HG03060 (cell line): ENCODE measurements at regions not wholly inside any gene's neighbourhood (a gene's known extent, or its start where the extent isn't known, plus 50 kb on each side); places are given as distances from the start of the nearest gene placed in this dataset.

Experiments used
- ATAC-seq: cut with Tn5 transposase; IDR thresholded peaks from one replicate; pipeline ENCODE4 v1.9.1; 2021; ENCODE audit warnings: low read depth, moderate number of reproducible peaks; ENCODE audit not compliant: unreplicated experiment

DNA sequence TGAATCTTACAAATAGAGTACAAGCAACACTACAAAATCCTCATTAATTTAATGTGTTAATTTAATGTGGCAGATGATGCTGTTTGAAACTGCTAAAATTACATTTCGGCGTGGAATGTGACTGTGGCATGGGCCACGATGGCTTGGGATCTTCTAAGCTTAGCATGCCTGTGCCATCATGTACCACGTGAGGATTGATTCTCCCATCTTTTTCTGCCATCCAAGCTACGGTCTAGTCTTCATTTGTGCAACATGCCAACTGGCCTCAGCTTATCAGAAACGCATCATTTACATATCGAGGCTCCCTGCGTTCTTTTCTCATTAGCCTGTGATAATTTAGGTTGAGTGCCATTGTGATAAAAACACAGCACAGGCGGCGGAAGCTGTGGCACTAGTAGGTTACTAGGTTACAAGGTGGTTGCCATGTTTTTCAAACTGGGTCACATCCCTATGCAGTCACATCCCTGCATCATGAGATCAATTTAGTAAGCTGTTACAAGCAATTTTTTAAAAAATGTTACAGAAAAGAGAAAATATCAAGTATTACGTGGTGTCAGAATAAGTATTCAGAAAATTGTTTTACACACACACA, 189.9 kb upstream of the RBPJ start:
- no peak for ATAC-seq

DNA sequence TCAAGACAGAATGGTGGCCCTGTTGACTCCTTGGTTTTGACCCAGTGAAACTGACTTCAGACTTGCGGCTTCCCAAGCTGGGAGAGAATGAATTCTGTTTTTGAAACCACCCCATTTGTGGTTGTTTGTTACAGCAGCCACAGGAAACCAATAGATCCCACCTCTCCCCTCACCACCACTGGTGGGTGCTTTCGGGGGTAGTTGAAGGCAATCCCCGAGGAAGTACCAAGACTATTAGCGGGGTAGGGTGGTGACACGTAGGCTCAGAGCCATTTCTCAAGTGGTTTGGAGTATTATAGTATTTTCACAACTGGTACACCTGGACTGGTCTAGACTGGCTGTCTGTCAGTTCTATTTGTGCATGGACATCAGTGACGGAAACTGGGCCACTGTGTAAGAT, 189.1 kb upstream of the RBPJ start:
- ATAC-seq: no peak

DNA sequence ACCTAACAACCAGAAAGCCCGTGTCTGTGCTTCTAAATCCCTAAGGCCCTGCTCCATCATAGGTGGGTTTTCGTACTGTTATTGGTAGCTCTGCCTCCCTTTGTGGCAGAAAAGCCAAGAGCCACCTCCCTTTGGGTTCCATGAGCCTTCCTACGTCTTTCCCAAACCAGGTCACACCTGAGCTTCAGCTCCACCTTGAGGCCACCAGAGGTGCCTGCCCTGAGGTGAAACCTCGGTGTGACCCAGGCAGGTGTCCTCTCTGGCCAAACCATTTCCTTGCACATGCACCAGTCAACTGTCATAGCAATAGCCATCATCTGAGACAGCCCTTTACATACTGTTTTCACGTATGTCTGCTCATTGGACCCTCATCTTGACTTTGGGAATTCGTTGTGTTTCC, 188.0 kb upstream of the RBPJ start:
- no peak for ATAC-seq

DNA sequence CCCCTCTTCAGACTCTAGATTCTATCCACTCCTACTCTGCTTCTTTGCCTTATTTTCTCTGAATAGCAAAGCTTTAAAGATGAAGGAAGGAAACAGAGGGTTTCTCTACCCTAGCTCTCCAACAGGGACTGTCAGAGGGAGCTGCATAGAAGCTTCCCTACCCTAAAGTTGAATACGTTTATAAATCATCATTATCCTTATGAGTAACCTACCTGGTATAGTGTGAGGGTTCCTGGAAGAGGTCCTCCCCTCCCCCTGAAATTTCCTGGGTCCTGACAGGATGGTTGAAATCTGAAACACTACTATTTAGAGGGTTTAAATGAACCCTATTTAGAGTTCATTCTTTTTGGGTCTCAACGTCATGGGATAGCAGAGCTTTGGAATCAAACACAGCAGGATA, 187.0 kb upstream of the RBPJ start:
- no peak for ATAC-seq

DNA sequence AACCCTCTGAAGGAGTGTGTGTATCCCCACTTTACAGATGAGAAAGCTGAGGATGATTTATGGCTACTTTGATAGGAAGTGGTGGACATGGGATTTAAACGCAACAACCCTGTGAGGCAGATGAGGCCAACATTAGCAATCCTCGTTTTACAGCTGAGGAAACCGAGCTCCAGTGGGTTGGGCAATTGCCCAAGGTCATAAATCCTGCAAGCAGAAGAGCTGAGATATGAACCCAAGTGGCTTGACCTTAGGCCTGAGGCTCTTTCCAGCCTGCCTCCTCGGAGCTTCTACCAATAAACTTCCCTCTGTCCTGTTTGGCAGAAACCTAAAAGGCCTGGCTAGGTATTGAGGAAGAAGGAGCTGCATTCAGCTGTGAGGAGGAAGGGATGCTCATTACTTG, 185.5 kb upstream of the RBPJ start:
- ATAC-seq: no peak

DNA sequence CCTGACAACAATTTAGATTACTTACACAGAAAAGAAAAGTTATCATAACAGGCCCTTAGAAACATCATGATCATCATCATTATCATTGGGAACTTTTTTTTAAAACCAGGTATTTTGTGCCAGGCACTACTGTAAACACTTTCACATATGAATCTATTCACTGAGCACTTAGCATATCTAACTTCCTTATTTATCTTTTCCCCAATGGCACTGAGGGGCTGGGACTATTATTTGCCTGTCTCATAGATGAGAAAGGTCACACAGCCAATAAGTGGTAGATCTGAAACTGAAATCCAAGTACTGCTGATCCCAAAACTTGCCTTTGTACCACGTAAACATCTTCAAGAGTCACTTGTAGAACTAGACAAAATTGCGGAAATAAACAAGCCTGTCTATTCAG, 184.2 kb upstream of the RBPJ start:
- ATAC-seq: no peak

DNA sequence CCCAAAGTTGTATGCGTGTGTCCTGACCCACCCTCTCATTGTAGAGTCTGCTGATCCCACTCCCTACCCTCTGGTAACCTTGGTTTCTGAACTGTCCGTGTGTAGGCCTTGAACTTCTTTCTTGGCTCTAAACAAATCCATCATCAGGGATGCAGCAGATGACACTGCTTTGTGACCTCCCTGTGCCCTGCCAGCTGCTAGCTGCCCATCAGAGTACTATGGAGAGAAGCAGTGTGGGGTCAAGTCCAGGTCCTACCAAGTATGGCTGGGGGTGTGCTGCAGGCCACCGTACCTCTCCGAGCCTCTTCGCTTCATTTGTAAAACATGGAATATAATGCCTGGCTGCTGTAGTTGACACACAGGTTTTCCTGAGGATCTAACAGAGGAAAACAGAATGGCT, 183.5 kb upstream of the RBPJ start:
- no peak for ATAC-seq

DNA sequence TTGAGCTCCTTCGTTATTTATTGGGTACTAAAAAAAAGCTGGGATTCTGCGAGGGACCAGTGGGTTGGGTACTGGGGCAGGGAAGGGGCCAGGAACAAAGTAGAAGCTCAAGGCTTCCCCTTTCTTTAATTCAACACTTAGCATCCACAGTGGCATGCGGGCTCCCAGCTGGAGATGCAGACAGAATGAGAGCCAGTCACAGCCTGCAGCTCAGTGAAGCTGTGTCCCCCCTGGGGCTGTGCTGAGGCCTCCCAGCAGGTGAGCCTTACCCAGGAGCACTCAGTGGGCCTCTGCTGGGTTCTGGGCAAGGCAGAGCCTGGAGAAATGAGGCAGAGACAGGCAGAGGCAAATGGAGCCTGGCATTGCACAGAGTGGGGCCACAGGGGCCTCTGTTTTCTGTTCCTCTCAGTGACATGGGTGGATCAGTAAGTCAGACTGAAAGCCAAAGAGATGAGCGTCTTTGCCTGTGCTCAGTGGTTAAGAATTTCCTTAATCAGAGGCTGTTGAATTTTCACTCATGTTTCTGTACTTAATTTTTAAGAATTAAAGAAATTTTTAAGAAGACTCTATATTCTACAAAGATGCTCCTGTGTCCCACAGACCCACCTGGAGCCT, 181.4 kb upstream of the RBPJ start:
- no peak for ATAC-seq

DNA sequence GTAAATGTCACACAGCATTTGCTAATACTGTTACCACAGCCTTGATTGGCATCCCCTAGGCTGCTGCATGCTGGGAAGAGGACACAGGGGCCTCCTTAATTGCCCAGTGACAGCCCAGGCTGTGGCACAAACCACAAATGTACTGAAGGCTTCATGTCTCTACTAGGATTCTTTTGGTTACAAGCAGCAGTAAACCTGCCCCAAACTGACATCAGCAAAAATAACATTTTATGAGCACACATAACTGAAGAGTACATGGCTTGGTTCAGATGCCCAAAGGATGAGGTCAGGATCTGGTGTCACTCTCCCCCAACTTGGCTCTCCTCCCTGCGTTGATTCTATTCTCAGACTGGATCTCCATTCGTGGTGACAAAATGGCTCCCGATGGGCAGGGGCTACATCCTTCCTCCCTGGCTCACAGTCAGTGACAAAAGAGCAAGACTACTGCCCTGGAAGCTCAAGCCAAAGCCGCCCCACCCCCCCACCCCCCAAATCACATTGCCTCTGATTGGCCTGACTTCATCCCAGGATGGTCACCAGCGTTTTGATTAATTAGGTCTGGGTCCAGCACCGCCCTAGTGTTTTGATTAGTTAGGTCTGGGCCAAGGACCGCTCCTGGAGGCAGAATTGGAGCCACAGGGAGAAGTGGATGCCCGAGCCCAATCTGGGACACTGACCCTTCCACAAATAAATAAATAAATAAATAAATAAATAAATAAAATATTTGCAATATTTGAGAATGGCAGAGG, 180.5 kb upstream of the RBPJ start:
- ATAC-seq: no peak

DNA sequence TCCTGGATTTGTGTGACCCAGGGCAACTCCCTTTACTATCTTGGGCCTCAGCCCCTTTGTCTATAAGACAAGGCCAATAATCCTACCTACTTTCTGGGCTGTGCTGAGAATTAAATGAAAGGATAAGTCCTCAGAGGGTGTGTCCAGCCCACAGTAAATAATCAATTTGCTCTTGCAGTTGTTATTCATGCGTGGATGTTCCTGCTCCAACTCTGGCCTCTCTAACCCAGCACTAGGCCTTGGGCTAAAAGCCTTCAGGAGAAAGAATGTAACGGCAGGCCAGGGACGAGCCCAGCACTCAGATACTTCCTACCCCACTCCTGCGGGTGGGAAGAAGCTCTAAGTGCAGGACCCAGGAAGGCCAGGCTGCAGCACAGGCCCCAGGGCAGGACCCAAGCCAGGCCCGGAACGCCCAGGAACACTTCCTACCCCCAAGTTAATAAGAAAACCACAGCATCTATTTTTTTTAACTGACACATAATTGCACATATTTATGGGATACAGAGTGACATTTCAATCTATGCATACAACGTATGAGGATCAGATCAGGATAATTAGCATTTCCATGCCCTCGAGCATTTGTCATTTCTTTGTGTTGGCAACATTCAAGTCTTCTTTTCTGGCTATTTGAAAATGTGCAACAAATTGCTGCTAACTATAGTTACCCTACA, 179.6 kb upstream of the RBPJ start:
- ATAC-seq: no peak

DNA sequence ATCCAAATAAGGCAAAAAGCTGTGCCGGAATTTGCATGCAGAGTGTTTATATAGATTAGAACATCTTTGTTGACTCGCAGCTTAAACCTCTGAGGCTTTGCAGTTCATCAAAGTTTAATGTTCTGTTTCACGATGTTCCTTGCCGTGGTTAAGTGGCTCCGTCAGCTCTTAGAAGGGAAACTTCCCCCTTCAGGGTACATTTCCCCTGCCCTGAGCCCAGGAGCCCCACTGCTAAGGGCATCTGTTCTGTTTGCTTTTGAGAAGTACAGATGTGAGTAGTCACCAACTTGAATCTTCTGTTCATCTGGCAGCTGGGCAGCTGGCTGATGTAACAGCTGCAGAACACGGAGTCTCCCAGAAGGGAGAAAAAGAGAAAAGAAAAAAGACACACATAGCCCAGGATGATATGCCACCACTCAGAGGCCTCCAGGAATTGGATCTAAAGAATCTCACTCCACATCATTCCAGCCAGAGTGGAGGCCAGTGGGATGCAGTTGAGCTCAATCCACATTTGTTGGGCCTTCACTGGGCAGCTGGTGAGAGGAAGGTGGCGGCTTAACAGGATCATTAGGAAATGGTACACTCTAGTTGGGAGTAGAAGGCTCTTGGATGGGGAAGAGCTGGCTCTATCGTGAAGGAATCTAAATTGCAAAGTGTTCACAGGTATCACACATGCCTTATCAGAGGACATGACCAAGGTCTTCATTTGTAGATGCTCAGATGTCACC, 178.7 kb upstream of the RBPJ start:
- ATAC-seq: no peak

DNA sequence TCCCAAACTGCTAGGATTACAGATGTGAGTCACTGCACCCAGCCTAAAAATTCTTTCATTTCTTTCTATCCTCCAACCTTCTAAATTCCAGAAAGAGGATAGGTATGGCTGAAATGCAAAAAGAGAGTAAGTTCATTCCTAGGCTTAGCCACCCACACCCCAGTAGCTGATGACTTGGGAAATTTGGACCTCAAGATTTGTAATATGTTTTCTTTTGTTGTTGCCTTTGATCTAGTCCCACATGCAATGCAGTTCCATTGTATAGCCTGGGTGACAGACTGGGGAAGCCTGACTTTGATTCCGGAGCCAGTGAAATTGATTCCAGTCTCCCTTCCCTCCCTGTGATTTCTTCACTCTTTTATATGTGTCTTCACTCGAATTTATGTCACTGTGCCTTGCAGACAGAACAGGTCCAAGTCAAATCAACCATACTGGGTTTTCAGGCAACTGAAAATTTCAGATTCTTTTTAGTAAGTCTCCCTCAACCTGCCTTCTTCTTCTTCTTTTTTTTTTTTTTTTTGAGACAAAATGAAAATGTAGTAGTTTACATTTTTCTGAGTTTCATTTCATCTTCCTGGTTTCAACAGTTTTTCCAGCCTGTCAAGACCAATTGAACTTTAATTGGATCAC, 176.2 kb upstream of the RBPJ start:
- no peak for ATAC-seq

DNA sequence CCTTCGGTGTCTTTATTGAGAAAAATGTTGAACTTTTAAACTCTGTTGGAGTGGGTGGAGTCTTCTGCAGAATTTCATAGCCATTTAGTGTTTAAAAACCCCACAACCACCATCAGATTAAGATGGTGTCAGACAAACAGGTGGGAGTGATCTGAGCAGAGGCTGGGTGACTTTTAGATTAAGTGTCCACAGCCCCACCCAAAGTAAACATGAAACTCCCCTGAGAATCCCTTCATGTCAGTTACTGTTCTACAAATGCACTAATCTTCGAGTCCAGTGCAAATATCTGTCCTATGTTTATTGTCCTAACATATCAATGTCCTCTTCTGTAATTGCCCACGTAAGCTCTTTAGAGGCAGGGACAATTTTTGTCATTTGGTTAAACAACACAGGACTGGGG, 175.6 kb upstream of the RBPJ start:
- no peak for ATAC-seq

DNA sequence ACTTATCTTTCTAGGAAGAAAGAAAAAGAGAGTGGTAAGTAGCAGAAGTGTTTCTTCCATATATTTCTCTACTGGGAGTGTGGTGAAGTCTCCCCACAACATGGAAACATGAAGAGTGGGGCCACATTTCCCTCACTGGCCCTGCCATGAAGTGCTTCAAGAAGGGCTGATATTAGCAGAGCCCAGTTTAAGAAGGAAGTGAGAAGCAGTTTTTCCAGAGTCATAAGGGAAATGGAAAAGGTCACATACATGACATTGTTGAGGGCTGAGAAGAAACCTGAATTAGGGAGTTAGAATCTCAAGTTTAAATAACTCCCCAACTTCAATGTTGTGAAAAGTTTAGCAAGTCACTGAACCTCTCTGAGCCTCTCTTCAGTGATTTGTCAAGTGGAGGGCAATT, 171.9 kb upstream of the RBPJ start:
- ATAC-seq: no peak

DNA sequence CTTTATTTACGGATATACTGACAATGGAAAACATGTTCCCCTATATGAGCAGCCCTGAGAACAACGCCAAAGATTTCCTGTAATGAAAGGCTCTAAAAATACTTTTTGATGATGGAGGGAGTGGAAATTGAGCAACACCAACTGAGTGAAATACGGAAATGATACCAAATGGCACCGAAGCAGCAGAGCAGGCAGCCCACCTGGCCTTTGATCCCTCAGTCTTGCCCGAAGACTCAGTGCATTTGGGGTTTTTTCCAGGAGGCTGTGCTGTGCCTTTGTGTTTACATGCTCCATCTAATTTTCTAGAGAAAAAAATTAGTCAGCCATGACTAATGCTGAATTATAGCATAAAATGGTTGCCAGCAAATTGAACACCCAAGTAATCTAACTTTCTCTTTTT, 169.9 kb upstream of the RBPJ start:
- no peak for ATAC-seq

DNA sequence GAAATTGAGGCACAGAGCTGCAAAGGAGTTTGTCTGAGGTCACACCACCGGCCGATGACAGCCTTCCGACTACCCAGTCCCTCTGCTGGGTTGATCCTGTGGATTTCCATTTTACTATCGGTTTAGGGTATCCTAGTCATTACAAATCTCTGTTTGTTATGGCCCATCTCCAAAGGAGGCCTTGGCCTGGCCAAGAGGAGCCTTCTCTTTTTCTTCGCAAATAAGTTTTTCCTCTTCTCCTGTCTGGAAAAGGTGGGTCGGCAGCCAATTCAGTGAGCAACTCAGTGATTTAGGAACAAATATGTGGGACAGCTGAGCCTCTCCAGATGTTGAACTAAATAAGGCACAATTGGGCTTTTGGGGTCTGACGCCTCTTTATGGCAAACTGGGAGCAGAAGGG, 169.2 kb upstream of the RBPJ start:
- no peak for ATAC-seq

DNA sequence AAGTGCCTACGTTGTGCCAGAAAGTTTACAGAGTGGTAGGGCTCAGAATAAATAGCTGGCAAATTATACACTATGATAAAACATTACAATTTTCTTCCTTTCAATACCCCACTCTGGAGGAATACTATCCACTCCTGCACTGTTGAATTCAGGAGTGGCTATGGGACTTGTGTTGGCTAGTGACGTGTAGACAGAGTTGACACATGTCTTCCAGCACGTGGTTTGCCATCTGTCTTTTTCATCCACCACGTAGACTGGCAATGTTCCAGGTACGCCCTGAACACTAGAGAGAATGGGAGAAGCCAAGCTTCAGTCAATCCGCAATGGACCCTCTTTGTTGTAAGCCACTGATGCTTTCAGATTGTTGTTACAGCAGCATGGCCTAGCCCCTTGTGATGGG, 168.8 kb upstream of the RBPJ start:
- no peak for ATAC-seq

DNA sequence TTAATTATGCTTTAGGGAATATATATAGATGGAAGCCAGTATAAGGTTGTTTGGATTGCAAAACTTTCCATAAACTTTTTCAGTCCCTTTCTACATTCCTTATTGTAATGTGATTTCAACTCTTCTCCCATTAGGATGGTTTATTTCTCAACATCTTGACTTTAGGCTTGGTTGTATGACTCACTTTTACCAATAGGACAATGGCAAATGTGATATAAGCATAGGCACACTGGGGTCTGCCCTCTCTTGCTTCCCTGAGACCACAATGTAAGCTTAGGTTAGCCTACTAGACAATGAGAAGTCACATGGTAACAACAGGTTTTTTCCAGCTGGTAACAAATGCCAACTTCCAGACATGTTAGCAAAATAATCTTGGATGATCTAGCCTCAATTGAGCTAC, 163.3 kb upstream of the RBPJ start:
- no peak for ATAC-seq

DNA sequence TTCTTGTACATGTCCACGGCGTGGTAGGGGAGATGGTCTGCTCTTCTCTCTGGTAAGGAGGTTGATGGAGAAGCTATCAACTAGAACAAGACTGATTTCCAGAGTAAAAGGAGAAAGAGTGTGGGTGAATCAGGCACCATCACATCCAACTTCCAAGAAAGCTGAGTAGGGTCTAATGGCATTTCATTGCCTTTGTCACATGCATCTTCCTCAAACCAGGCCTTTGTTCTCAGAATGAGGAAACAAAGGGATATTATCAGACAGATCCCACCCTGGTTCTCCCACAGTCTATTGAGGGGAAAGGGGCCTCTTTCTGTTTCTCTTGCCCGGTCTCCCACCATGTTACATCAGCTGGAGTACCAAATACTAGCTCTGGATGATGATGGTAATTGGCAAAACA, 160.2 kb upstream of the RBPJ start:
- ATAC-seq: no peak

DNA sequence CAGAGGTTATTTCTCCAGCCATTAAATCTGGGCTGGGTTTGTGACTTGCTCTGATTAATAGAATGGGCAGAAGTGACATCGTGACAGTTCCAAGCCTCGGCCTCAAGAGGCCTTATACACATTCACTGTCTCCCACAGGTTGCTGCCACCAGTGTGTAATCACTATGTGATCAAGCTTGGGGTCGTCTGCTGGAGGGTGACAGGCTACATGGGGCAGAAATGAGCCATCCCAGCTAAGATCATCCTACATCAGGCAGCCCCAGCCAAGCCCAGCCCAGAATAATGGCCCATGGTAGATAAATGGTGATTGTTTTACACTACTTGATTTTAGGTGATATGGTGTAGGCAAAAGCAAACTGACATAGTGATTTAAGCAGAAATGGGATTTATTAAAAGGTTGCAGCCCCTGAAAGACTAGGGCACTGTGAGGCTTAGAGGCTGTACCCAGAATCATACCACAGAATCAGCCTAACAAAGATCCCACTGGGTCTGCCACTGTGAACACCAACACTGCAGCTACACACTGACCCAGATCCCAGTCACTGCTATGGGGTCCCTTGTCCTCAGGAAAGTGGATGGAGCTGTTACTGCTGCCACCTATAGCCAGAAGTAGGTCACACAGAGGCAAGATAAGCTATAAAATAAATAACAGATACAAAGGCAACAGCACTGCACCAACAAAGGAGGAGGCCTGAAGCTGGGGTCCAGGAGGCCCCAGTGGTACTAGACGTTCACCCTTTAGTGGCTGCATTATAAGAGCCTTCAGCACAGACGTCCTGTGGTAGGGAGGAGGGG, 159.6 kb upstream of the RBPJ start:
- ATAC-seq: no peak
